Left ventricle myocardium inferior (tissue), 1 donor: ENCODE measurements at regions not wholly inside any gene's neighbourhood (a gene's known extent, or its start where the extent isn't known, plus 50 kb on each side); places are given as distances from the start of the nearest gene placed in this dataset.

Source experiments
- DNase-seq: peaks from one replicate; pipeline ENCODE4 v3.0.0-alpha.2; 2020
- H3K27ac ChIP-seq: fragments of 200-600 bp; replicated peaks from 2 replicates; pipeline ENCODE4 v1.8.0; 2021
- H3K27me3 ChIP-seq: fragments of 200-600 bp; 2 replicates; pipeline ENCODE4 v1.8.0; 2021; ENCODE audit warnings: low read depth
- H3K36me3 ChIP-seq: fragments of 200-600 bp; 2 replicates; pipeline ENCODE4 v1.8.0; 2021
- H3K4me1 ChIP-seq: fragments of 200-600 bp; 2 replicates; pipeline ENCODE4 v1.8.0; 2021
- H3K4me3 ChIP-seq: fragments of 200-600 bp; 2 replicates; pipeline ENCODE4 v1.8.0; 2021; ENCODE audit warnings: mild to moderate bottlenecking, moderate library complexity
- H3K9me3 ChIP-seq: fragments of 200-600 bp; replicated peaks from 2 replicates; pipeline ENCODE4 v1.8.0; 2021
- CTCF ChIP-seq: fragments of 200-600 bp; IDR thresholded peaks from 2 replicates; pipeline ENCODE4 v1.8.0; 2021; ENCODE audit warnings: antibody characterized with exemption, mild to moderate bottlenecking, borderline replicate concordance
- intact Hi-C: fragments of 100-400 bp; cut with micrococcal nuclease; formaldehyde crosslinking; loops from one replicate; pipeline ENCODE4 v1.11.0; 2022
- donor health status: DM: no; HTN: yes; CAD: no; lungs with severe emphysema.

GRCh38 chr15:93317772-93318171 is 228.8 kb upstream of the RGMA start:
- H3K36me3 ChIP-seq: no peaks in the 10 kb centered on the region
- H3K4me1 ChIP-seq: no peaks in the 10 kb centered on the region
- intact Hi-C loops: no loop called here
- DNase-seq: no peak
- H3K27me3 ChIP-seq: peaks cover 10% of the 10 kb centered on the region
- no peaks in the 10 kb centered on the region for H3K9me3 ChIP-seq
- no peak for TF ChIP-seq CTCF
- H3K27ac ChIP-seq: no peak overlapping the region
- no peak overlapping the region for H3K4me3 ChIP-seq

DNA sequence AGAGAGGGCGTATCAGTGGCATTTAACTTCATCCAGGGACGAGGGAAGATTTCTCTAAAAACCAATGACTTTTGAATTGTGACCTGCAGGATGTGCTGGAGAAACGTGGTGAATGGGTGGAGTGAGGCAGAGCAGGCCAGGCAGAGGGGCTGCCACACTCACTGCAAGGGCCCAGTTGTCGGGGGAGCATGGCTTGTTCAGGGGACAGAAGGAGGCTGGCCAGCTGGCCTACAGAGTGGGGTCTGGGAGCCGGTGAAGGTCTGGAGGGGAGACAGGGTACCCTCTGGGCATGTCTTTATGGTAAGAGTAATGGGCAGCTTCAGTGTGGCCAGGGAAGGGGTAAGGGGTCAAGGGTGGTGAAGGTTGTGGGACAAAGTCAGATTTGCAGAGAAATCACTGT is 225.2 kb upstream of the RGMA start:
- intact Hi-C loops: no loop called here
- no peak for TF ChIP-seq CTCF
- Histone ChIP-seq H3K36me3 (no peaks in the 10 kb centered on the region), H3K4me1 (no peaks in the 10 kb centered on the region), H3K27ac (no peak overlapping the region), H3K9me3 (no peaks in the 10 kb centered on the region), H3K27me3 (peaks cover 15% of the 10 kb centered on the region), H3K4me3 (no peak overlapping the region)
- DNase-seq: no peak

- no peak overlapping the region for H3K27ac ChIP-seq
- no peaks in the 10 kb centered on the region for H3K4me1 ChIP-seq
- peaks cover 15% of the 10 kb centered on the region for H3K27me3 ChIP-seq
- no peak overlapping the region for H3K4me3 ChIP-seq
- intact Hi-C loops: no loop called here
- DNase-seq: no peak
- TF ChIP-seq CTCF: no peak
- no peaks in the 10 kb centered on the region for H3K9me3 ChIP-seq
- no peaks in the 10 kb centered on the region for H3K36me3 ChIP-seq
These were observed 224.0 kb upstream of the RGMA start for GRCh38 chr15:93312891-93313486.

GRCh38 chr15:93311620-93312019 is 222.6 kb upstream of the RGMA start:
- no peak for TF ChIP-seq CTCF
- Histone ChIP-seq H3K9me3 (no peaks in the 10 kb centered on the region), H3K4me3 (no peak overlapping the region), H3K27ac (no peak overlapping the region), H3K4me1 (no peaks in the 10 kb centered on the region), H3K36me3 (no peaks in the 10 kb centered on the region), H3K27me3 (peaks cover 16% of the 10 kb centered on the region)
- intact Hi-C loops: no loop called here
- no peak for DNase-seq

- peaks cover 11% of the 10 kb centered on the region for H3K27me3 ChIP-seq
- DNase-seq: no peak
- TF ChIP-seq CTCF: no peak
- H3K36me3 ChIP-seq: no peaks in the 10 kb centered on the region
- no peaks in the 10 kb centered on the region for H3K4me1 ChIP-seq
- H3K27ac ChIP-seq: no peak overlapping the region
- H3K4me3 ChIP-seq: no peak overlapping the region
- intact Hi-C loops: no loop called here
- no peaks in the 10 kb centered on the region for H3K9me3 ChIP-seq
These were observed 219.1 kb upstream of the RGMA start for GRCh38 chr15:93308026-93308690.
